Kidney (tissue), 13 donors: ENCODE measurements at regions not wholly inside any gene's neighbourhood (a gene's known extent, or its start where the extent isn't known, plus 50 kb on each side); places are given as distances from the start of the nearest gene placed in this dataset.

Experiments used
- DNase-seq, 5 donors: peaks; one replicate each; pipeline ENCODE4 v3.0.0-alpha.2; 2013 to 2020
- FAIRE-seq: peaks from 2 replicates; lab custom pipeline; 2012; peaks lifted over from hg19 to GRCh38; lab: Jason Lieb, UNC
- H3K27ac ChIP-seq, 2 donors: one replicate each; pipeline ENCODE4 v1.7.0; 2013; ENCODE audit warnings: low read depth in 2 of 2, low read length in 2 of 2, inconsistent platforms in 1 of 2
- H3K27me3 ChIP-seq: one replicate; pipeline ENCODE4 v1.7.1; 2013; ENCODE audit warnings: low read length, inconsistent platforms; ENCODE audit not compliant: control insufficient read depth, insufficient read depth
- H3K36me3 ChIP-seq, 3 donors: one replicate each; pipeline versions ENCODE4 v1.7.0 to v1.7.1; 2013; ENCODE audit warnings: low read length in 3 of 3, control low read depth in 1 of 3, inconsistent platforms in 1 of 3; ENCODE audit not compliant: insufficient read depth in 3 of 3, control insufficient read depth in 2 of 3
- H3K4me1 ChIP-seq, 3 donors: one replicate each; pipeline versions ENCODE4 v1.7.0 to v1.7.1; 2013; ENCODE audit warnings: low read length in 3 of 3, inconsistent platforms in 1 of 3, low read depth in 1 of 3; ENCODE audit not compliant: control insufficient read depth in 2 of 3, insufficient read depth in 2 of 3
- H3K4me3 ChIP-seq, 3 donors: one replicate each; pipeline versions ENCODE4 v1.7.0 to v1.8.1; 2013; ENCODE audit warnings: low read length in 3 of 3, control low read depth in 1 of 3, inconsistent platforms in 1 of 3
- H3K9ac ChIP-seq, 3 donors: one replicate each; pipeline versions ENCODE4 v1.7.0 to v1.7.1; 2013; ENCODE audit warnings: low read length in 3 of 3, control low read depth in 1 of 3, inconsistent platforms in 1 of 3
- H3K9me3 ChIP-seq, 3 donors: one replicate each; pipeline versions ENCODE4 v1.7.0 to v1.7.1; 2013; ENCODE audit warnings: low read length in 3 of 3, control low read depth in 1 of 3, inconsistent platforms in 1 of 3; ENCODE audit not compliant: control insufficient read depth in 2 of 3, insufficient read depth in 1 of 3
- CTCF ChIP-seq: IDR thresholded peaks from 3 replicates; pipeline ENCODE4 v1.5.1; 2012; ENCODE audit warnings: mild to moderate bottlenecking, moderate library complexity, borderline replicate concordance; ENCODE audit not compliant: insufficient read depth; ENCODE audit errors: extremely low read depth
- intact Hi-C: fragments of 100-400 bp; cut with DNase I; formaldehyde crosslinking; loops from one replicate; pipeline ENCODE4 v1.11.1; 2022
- donor health status: control.
- donor health status: control.
- donor health status: control.
- donor health status: control.
- donor health status: control.
- donor health status: DM: yes; HTN: yes; CAD: no.
- donor health status: Normal renal cell carcinoma (clear cell type).

- Histone ChIP-seq H3K9me3 (no peaks in the 10 kb centered on the region), H3K4me1 (no peaks in the 10 kb centered on the region), H3K27me3 (no peaks in the 10 kb centered on the region), H3K36me3 (no peaks in the 10 kb centered on the region), H3K9ac (no peak overlapping the region), H3K4me3 (no peak overlapping the region), H3K27ac (no peak overlapping the region)
- no peak for FAIRE-seq
- DNase-seq = no peak
- intact Hi-C loops = no loop called here
- no peak for TF ChIP-seq CTCF
These were observed 274.0 kb downstream of the NSG2 start for GRCh38 chr5:174319551-174319950.

GRCh38 chr5:174320051-174320450 is 274.5 kb downstream of the NSG2 start:
- no peaks in the 10 kb centered on the region for H3K36me3 ChIP-seq
- FAIRE-seq (no peak), DNase-seq (no peak)
- no peaks in the 10 kb centered on the region for H3K4me1 ChIP-seq
- intact Hi-C loops = no loop called here
- no peaks in the 10 kb centered on the region for H3K9me3 ChIP-seq
- TF ChIP-seq CTCF = no peak
- H3K4me3 ChIP-seq = no peak overlapping the region
- H3K27me3 ChIP-seq = no peaks in the 10 kb centered on the region
- no peak overlapping the region for H3K27ac ChIP-seq
- no peak overlapping the region for H3K9ac ChIP-seq

- no peaks in the 10 kb centered on the region for H3K9me3 ChIP-seq
- no peaks in the 10 kb centered on the region for H3K4me1 ChIP-seq
- H3K27ac ChIP-seq = no peak overlapping the region
- DNase-seq = peak in 4 of 5 donors; percentile 46 to 61 (median 48)
- FAIRE-seq = no peak
- no peak overlapping the region for H3K4me3 ChIP-seq
- no peaks in the 10 kb centered on the region for H3K36me3 ChIP-seq
- TF ChIP-seq CTCF = no peak
- intact Hi-C loops = no loop called here
- no peak overlapping the region for H3K9ac ChIP-seq
- no peaks in the 10 kb centered on the region for H3K27me3 ChIP-seq
These were observed 278.4 kb downstream of the NSG2 start for GRCh38 chr5:174323878-174324281.

- Histone ChIP-seq H3K9ac (no peak overlapping the region), H3K27ac (no peak overlapping the region), H3K9me3 (no peaks in the 10 kb centered on the region), H3K27me3 (no peaks in the 10 kb centered on the region), H3K4me1 (no peaks in the 10 kb centered on the region), H3K4me3 (no peak overlapping the region), H3K36me3 (no peaks in the 10 kb centered on the region)
- FAIRE-seq (no peak), DNase-seq (no peak)
- TF ChIP-seq CTCF = no peak
- intact Hi-C loops = no loop called here
These were observed 279.2 kb downstream of the NSG2 start for GRCh38 chr5:174324680-174325079.
